Tibial nerve (tissue), 3 donors: ENCODE measurements at regions not wholly inside any gene's neighbourhood (a gene's known extent, or its start where the extent isn't known, plus 50 kb on each side); places are given as distances from the start of the nearest gene placed in this dataset.

Source experiments
- POLR2A ChIP-seq, 2 donors: fragments of 450-650 bp; IDR thresholded peaks; one replicate each; pipeline ENCODE4 v1.6.1; 2017; ENCODE audit warnings: antibody characterized with exemption in 2 of 2, mild to moderate bottlenecking in 2 of 2, moderate library complexity in 2 of 2
- TF ChIP-seq, protein P1 (sequence below), 5 experiments: fragments of 200-600 bp in 3 of 5; fragments of 450-650 bp in 2 of 5; sonication (generic) in 3 of 5; IDR thresholded peaks; one replicate each; pipeline ENCODE4 v1.5.1; 2016 to 2019; ENCODE audit warnings: antibody characterized with exemption in 5 of 5, mild to moderate bottlenecking in 3 of 5, moderate library complexity in 2 of 5

DNA sequence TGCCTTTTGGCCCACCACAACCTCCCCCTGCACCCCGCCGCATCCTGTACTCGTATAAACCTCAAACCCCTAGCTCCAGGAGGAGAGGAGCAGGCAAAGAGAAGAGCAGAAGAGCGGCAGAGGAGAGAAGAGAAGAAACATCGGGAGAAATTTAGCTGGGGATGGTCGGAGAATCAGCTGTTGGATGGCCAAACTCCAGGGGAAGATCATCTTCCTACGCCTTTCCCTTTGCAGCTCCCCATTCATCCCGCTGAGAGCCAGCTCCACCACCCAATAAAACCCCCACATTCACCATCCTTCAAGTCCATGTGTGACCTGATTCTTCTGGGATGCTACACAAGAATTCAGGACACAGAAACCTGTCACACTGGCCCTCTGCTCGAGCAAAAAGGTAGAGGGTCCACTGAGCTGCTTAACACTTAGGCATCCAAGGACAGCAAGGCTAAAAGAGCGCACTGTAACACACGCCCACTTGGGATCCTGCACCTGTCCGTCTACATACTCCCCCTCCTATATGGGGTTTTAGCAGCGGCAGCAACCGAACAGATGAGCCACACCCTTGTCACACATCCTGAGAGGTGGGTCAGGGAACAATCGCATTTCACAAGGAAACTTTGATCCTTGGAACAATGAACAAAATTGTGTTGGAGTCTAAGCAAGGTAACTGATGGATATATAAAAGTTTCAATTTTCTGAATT, 51.6 kb upstream of the MIR17HG start:
- TF ChIP-seq, protein P1, sequence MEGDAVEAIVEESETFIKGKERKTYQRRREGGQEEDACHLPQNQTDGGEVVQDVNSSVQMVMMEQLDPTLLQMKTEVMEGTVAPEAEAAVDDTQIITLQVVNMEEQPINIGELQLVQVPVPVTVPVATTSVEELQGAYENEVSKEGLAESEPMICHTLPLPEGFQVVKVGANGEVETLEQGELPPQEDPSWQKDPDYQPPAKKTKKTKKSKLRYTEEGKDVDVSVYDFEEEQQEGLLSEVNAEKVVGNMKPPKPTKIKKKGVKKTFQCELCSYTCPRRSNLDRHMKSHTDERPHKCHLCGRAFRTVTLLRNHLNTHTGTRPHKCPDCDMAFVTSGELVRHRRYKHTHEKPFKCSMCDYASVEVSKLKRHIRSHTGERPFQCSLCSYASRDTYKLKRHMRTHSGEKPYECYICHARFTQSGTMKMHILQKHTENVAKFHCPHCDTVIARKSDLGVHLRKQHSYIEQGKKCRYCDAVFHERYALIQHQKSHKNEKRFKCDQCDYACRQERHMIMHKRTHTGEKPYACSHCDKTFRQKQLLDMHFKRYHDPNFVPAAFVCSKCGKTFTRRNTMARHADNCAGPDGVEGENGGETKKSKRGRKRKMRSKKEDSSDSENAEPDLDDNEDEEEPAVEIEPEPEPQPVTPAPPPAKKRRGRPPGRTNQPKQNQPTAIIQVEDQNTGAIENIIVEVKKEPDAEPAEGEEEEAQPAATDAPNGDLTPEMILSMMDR (IDR thresholded peaks at IDR 0.05) = no peak
- no peak for TF ChIP-seq POLR2A (IDR thresholded peaks at IDR 0.05)
